Caco-2 (cell line): ENCODE measurements at regions not wholly inside any gene's neighbourhood (a gene's known extent, or its start where the extent isn't known, plus 50 kb on each side); places are given as distances from the start of the nearest gene placed in this dataset.

ENCODE experiments used
- BruUV-seq: library from RNA; stranded (reverse); fragments of 400-500 nt; replicated peaks from 2 replicates; lab custom pipeline; 2021; lab: Mats Ljungman, UMichigan
- CTCF ChIA-PET: fragments of 300-600 bp; sonication (Branson Sonifier 250); formaldehyde crosslinking; loops from one replicate; lab custom pipeline; 2022; ENCODE audit warnings: antibody characterized with exemption; lab: Charles Lee
- POLR2A ChIA-PET: fragments of 300-600 bp; sonication (Branson Sonifier 250); formaldehyde crosslinking; loops from one replicate; lab custom pipeline; 2022; ENCODE audit warnings: antibody characterized with exemption; lab: Charles Lee
- DNase-seq, 2 experiments: peaks; one replicate each; pipeline versions ENCODE4 v3.0.0 to v3.0.0-alpha.2; 2020 to 2022
- H3K27me3 ChIP-seq: replicated peaks from 2 replicates; pipeline ENCODE4 v1.6.0; 2011; ENCODE audit warnings: low read length; ENCODE audit not compliant: control insufficient read depth, insufficient read depth
- H3K36me3 ChIP-seq: 2 replicates; pipeline ENCODE4 v1.5.1; 2011; ENCODE audit warnings: low read length; ENCODE audit not compliant: control insufficient read depth, insufficient read depth
- H3K4me1 ChIP-seq: fragments of 250-450 bp; sonication (Bioruptor Pico); 2 replicates; pipeline ENCODE4 v1.5.1; 2020; ENCODE audit warnings: mild to moderate bottlenecking
- H3K4me3 ChIP-seq: 2 replicates; pipeline ENCODE4 v1.5.1; 2011; ENCODE audit warnings: low read depth, mild to moderate bottlenecking, control low read depth, low read length
- H3K9me3 ChIP-seq: fragments of 250-450 bp; sonication (Bioruptor Pico); 2 replicates; pipeline ENCODE4 v1.5.1; 2020; ENCODE audit warnings: mild to moderate bottlenecking, moderate library complexity
- H3K27ac Mint-ChIP-seq: one replicate; pipeline ENCODE4 v1.8.0; 2022; ENCODE audit warnings: mixed read lengths; ENCODE audit not compliant: unreplicated experiment
- H3K27me3 Mint-ChIP-seq: one replicate; pipeline ENCODE4 v1.8.0; 2022; ENCODE audit warnings: mixed read lengths; ENCODE audit not compliant: insufficient read depth, unreplicated experiment
- H3K36me3 Mint-ChIP-seq: one replicate; pipeline ENCODE4 v1.8.0; 2022; ENCODE audit warnings: mild to moderate bottlenecking, mixed read lengths; ENCODE audit not compliant: insufficient read depth, unreplicated experiment
- H3K4me1 Mint-ChIP-seq: one replicate; pipeline ENCODE4 v1.8.0; 2022; ENCODE audit warnings: low read depth, mixed read lengths; ENCODE audit not compliant: unreplicated experiment
- H3K4me3 Mint-ChIP-seq: one replicate; pipeline ENCODE4 v1.8.0; 2022; ENCODE audit warnings: mild to moderate bottlenecking, moderate library complexity, mixed read lengths; ENCODE audit not compliant: unreplicated experiment
- H3K9me3 Mint-ChIP-seq: one replicate; pipeline ENCODE4 v1.8.0; 2022; ENCODE audit warnings: mixed read lengths; ENCODE audit not compliant: unreplicated experiment
- intact Hi-C: fragments of 100-400 bp; cut with micrococcal nuclease; formaldehyde crosslinking; loops from one replicate; pipeline ENCODE4 v1.10.0; 2022; ENCODE audit not compliant: unreplicated experiment
- TF ChIP-seq, protein P1 (sequence below), 2 experiments: fragments of 200-600 bp in 1 of 2; IDR thresholded peaks; 1 replicate in 1 of 2; 2 replicates in 1 of 2; pipeline versions ENCODE4 v1.5.1 to v1.8.0; 2011 to 2022; ENCODE audit warnings: antibody characterized with exemption in 1 of 2, control low read depth in 1 of 2, inconsistent platforms in 1 of 2, low read depth in 1 of 2, low read length in 1 of 2, mild to moderate bottlenecking in 1 of 2, moderate library complexity in 1 of 2; ENCODE audit not compliant: insufficient read depth in 1 of 2, severe bottlenecking in 1 of 2, unreplicated experiment in 1 of 2

DNA sequence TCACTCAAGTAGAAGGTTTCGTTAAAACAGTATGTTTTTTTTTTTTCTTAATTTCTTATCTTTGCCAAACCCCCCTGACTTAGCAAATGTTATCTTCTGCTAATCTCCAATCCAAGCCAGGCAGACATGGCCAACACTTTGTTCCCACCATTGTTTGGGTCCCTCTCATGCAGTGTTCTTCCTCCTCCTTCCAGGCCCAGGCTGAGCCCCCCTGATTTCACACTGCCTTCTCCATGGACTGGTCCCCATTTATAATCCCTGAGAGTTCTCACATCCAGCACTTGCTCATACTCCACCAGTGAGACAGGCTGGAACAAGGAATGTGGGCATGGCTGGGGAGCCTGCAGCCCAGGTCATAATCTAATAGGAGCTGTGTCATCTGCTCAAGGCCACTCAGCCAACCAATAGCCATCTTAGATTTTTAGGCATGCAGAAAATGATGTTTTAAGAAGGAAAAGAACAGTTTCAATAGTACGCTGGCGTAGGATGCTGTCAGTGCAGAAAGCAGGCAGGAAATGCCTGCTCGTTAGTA, 238.4 kb upstream of the CCDC196 start:
- ChIA-PET CTCF (no interaction called here), POLR2A (no interaction called here)
- peaks cover 18% of the 10 kb centered on the region for H3K27me3 Mint-ChIP-seq
- Histone ChIP-seq H3K4me1 (no peaks in the 10 kb centered on the region), H3K27me3 (no peaks in the 10 kb centered on the region), H3K9me3 (no peaks in the 10 kb centered on the region), H3K36me3 (no peaks in the 10 kb centered on the region), H3K4me3 (no peak overlapping the region)
- no peaks in the 10 kb centered on the region for H3K9me3 Mint-ChIP-seq
- no peaks in the 10 kb centered on the region for H3K4me1 Mint-ChIP-seq
- DNase-seq, result no peak
- TF ChIP-seq, protein P1, sequence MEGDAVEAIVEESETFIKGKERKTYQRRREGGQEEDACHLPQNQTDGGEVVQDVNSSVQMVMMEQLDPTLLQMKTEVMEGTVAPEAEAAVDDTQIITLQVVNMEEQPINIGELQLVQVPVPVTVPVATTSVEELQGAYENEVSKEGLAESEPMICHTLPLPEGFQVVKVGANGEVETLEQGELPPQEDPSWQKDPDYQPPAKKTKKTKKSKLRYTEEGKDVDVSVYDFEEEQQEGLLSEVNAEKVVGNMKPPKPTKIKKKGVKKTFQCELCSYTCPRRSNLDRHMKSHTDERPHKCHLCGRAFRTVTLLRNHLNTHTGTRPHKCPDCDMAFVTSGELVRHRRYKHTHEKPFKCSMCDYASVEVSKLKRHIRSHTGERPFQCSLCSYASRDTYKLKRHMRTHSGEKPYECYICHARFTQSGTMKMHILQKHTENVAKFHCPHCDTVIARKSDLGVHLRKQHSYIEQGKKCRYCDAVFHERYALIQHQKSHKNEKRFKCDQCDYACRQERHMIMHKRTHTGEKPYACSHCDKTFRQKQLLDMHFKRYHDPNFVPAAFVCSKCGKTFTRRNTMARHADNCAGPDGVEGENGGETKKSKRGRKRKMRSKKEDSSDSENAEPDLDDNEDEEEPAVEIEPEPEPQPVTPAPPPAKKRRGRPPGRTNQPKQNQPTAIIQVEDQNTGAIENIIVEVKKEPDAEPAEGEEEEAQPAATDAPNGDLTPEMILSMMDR (IDR thresholded peaks at IDR 0.05; ENCODE audit: insufficient read depth in 1 of 2, low read depth in 1 of 2, low read length in 1 of 2, severe bottlenecking in 1 of 2, unreplicated experiment in 1 of 2), result no peak
- H3K4me3 Mint-ChIP-seq, result no peak overlapping the region
- no peak overlapping the region for H3K27ac Mint-ChIP-seq
- H3K36me3 Mint-ChIP-seq, result no peaks in the 10 kb centered on the region
- intact Hi-C loops, result no loop called here
- no TSS peak for BruUV-seq

DNA sequence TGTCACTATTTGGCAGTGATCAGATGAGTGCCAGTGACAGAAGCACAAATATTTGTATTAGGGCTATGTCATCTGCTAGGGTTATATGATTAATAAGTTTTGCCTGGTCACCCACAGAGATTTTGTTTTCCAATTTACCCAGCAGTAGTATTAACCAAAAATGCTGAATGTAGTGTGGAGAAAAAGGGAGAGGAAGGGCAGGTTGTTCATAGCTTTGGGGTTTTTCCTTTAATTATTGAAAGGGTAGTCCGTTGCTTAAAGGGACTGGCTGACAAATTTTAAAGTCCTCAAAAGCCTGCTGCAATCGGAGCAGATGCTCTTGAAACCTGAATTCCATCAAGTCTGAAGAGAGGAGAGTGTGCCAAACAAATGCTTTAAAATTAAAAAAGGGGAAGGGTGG, 237.9 kb upstream of the CCDC196 start:
- peaks cover 18% of the 10 kb centered on the region for H3K27me3 Mint-ChIP-seq
- CTCF ChIA-PET, result no interaction called here

DNA sequence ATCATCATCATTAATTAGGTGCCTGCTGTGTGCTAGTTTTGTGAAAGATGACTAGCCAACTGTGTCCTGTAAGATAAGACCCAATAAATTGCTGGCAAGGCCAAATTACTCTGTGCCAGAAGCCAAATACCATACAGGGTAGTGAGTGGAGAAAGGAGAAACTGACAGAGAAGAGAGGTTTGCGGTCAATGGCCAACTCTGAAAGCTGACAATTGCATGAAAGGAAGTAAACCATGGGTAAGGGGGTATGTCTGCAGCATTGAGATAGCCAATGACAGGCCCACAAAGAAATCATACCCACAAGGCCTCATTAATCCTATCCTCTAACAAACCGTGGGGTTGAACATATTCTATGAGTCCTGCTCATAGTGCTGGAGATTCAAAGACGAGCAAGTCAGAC, 236.6 kb upstream of the CCDC196 start:
- no peaks in the 10 kb centered on the region for H3K4me1 ChIP-seq
- TF ChIP-seq, protein P1 (IDR thresholded peaks at IDR 0.05; ENCODE audit: insufficient read depth in 1 of 2, low read depth in 1 of 2, low read length in 1 of 2, severe bottlenecking in 1 of 2, unreplicated experiment in 1 of 2), result no peak
- no peaks in the 10 kb centered on the region for H3K27me3 ChIP-seq
- H3K4me3 Mint-ChIP-seq, result no peak overlapping the region
- ChIA-PET CTCF (no interaction called here), POLR2A (no interaction called here)
- H3K36me3 Mint-ChIP-seq, result no peaks in the 10 kb centered on the region
- no peak for DNase-seq
- H3K4me1 Mint-ChIP-seq, result no peaks in the 10 kb centered on the region
- no peak overlapping the region for H3K27ac Mint-ChIP-seq
- H3K27me3 Mint-ChIP-seq, result peaks cover 15% of the 10 kb centered on the region
- no peak overlapping the region for H3K4me3 ChIP-seq
- intact Hi-C loops, result no loop called here
- H3K9me3 Mint-ChIP-seq, result no peaks in the 10 kb centered on the region
- H3K9me3 ChIP-seq, result no peaks in the 10 kb centered on the region
- BruUV-seq, result no TSS peak
- H3K36me3 ChIP-seq, result no peaks in the 10 kb centered on the region

More for the DNA sequence above, 237.9 kb upstream of the CCDC196 start:
- no peaks in the 10 kb centered on the region for H3K36me3 ChIP-seq
- intact Hi-C loops, result no loop called here
- H3K4me3 ChIP-seq, result no peak overlapping the region
- no peaks in the 10 kb centered on the region for H3K4me1 ChIP-seq
- POLR2A ChIA-PET, result no interaction called here
- TF ChIP-seq, protein P1 (IDR thresholded peaks at IDR 0.05; ENCODE audit: insufficient read depth in 1 of 2, low read depth in 1 of 2, low read length in 1 of 2, severe bottlenecking in 1 of 2, unreplicated experiment in 1 of 2), result no peak
- Mint-ChIP-seq H3K27ac (no peak overlapping the region), H3K4me1 (no peaks in the 10 kb centered on the region), H3K9me3 (no peaks in the 10 kb centered on the region), H3K4me3 (no peak overlapping the region), H3K36me3 (no peaks in the 10 kb centered on the region)
- no peaks in the 10 kb centered on the region for H3K27me3 ChIP-seq
- no peaks in the 10 kb centered on the region for H3K9me3 ChIP-seq
- DNase-seq, result no peak
- no TSS peak for BruUV-seq
